OCI-LY3 (cell line): ENCODE measurements at regions not wholly inside any gene's neighbourhood (a gene's known extent, or its start where the extent isn't known, plus 50 kb on each side); places are given as distances from the start of the nearest gene placed in this dataset.

ENCODE experiments used
- CTCF ChIP-seq: fragments of 200-600, 300-600 bp; sonication (generic); IDR thresholded peaks from 2 replicates; pipeline ENCODE4 v1.5.1; 2014; ENCODE audit warnings: antibody characterized with exemption, low read length, low read depth
- EZH2phosphoT487 ChIP-seq: fragments of 200-600 bp; shearing (Covaris generic); IDR thresholded peaks from 2 replicates; pipeline ENCODE4 v1.6.1; 2018; ENCODE audit warnings: antibody characterized with exemption, mixed run types, low read depth

GRCh38 chr5:56693220-56693579 lies 122.1 kb upstream of the MAP3K1 start:
- TF ChIP-seq EZH2phosphoT487, result no peak
- no peak for TF ChIP-seq CTCF
